Adrenal gland (tissue), 9 donors: ENCODE measurements at regions not wholly inside any gene's neighbourhood (a gene's known extent, or its start where the extent isn't known, plus 50 kb on each side); places are given as distances from the start of the nearest gene placed in this dataset.

Experiments used
- DNase-seq, 7 donors: peaks; one replicate each; pipeline ENCODE4 v3.0.0-alpha.2; 2019 to 2020
- H3K27ac ChIP-seq, 5 donors: fragments of 200-600 bp; sonication (generic) in 4 of 5; 1 replicate in 3 of 5; 2 replicates in 2 of 5; pipeline versions ENCODE4 v1.5.1 to v1.8.0; 2016 to 2020; ENCODE audit warnings: mild to moderate bottlenecking in 1 of 5
- H3K27me3 ChIP-seq: fragments of 200-600 bp; 2 replicates; pipeline ENCODE4 v1.8.0; 2021
- H3K36me3 ChIP-seq, 2 donors: fragments of 200-600 bp; replicated peaks in 1 of 2; 1 replicate in 1 of 2; 2 replicates in 1 of 2; pipeline versions ENCODE4 v1.5.1 to v1.8.0; 2018 to 2022
- H3K4me1 ChIP-seq, 2 donors: fragments of 200-600 bp; replicated peaks in 1 of 2; 1 replicate in 1 of 2; 2 replicates in 1 of 2; pipeline versions ENCODE4 v1.5.1 to v1.8.0; 2018 to 2021
- H3K4me3 ChIP-seq, 4 donors: fragments of 200-600 bp; sonication (generic) in 3 of 4; one replicate each; pipeline ENCODE4 v1.5.1; 2016 to 2018
- H3K9me3 ChIP-seq, 3 donors: fragments of 200-600 bp; sonication (generic) in 1 of 3; replicated peaks in 1 of 3; 1 replicate in 2 of 3; 2 replicates in 1 of 3; pipeline versions ENCODE4 v1.5.1 to v1.8.0; 2016 to 2021
- POLR2A ChIP-seq, 2 donors: fragments of 450-650 bp; IDR thresholded peaks; one replicate each; pipeline ENCODE4 v1.6.1; 2017; ENCODE audit warnings: antibody characterized with exemption in 2 of 2, mild to moderate bottlenecking in 2 of 2, moderate library complexity in 1 of 2
- WGBS, 4 donors: extraction: QIAGEN DNeasy Blood & Tissue Kit in 2 of 4; methylation state at CpG; one replicate each; pipeline versions ENCODE4 v1.1.5 to v1.1.7; 2013 to 2017; 5-methylcytosine and 5-hydroxymethylcytosine counted together
- intact Hi-C, 2 donors: fragments of 100-400 bp; cut with DNase I; formaldehyde crosslinking; loops; one replicate each; pipeline versions ENCODE4 v1.14.1 to v1.15.0; 2022 to 2023
- TF ChIP-seq, protein P1 (sequence below), 6 experiments: fragments of 450-650 bp in 4 of 6; fragments of 200-600 bp in 2 of 6; sonication (generic) in 1 of 6; IDR thresholded peaks; 1 replicate in 5 of 6; 2 replicates in 1 of 6; pipeline versions ENCODE4 v1.5.1 to v1.8.0; 2016 to 2021; ENCODE audit warnings: antibody characterized with exemption in 6 of 6, mild to moderate bottlenecking in 2 of 6, moderate library complexity in 1 of 6
- donor health status: healthy with polysubstance abuse.
- donor health status: Bipolar disorder and iron deficiency.
- donor health status: DM: yes; HTN: yes; CAD: no.
- donor health status: DM: no; HTN: no; CAD: no.
- donor health status: DM: no; HTN: no; CAD: no.

DNA sequence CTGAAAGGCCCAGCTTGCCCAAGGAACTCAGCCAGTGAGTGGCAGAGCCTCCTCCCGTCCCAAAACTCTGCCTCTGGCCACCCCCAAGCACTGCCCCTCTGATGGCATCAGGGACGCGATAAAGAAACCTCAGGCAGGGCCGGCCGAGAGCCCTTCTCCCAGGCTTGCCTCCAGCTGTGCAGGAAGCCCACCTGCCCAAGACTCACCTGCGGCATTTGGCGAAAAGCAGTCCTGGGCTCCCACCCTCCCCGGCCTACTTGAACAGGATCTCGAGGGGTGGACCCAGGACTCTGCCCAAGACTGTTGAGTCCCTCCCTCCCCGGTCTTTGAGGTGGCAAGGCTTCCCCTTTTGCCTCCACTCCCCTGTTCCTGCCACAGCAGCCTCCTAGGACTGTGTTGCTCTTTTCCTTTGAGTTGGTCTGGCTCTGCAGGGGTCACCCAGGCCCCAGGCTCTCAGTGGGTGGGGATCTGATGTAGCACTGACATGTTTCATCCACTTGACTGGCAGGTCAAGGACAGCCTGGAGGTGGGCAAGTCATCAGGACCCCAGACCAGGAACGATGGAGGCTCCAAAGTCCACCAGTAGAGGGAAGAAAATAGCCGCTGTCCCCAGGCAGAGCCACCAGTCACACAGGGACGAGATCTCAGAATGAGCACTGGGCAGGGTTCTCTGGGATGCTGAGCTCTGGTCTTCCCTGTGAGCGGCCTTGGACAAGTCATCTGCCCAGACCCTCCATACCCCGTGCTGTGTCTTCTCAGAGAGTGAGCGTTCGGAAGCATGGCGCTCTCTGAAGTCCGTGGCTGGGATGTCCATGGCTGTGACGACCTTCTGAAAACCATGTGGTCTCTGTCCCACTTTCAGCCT lies 111.0 kb upstream of the TNRC6C start:
- H3K9me3 ChIP-seq, result no peaks in the 10 kb centered on the region
- DNase-seq, result no peak
- no peak overlapping the region for H3K27ac ChIP-seq
- no peaks in the 10 kb centered on the region for H3K27me3 ChIP-seq
- no peaks in the 10 kb centered on the region for H3K4me1 ChIP-seq
- TF ChIP-seq, protein P1, sequence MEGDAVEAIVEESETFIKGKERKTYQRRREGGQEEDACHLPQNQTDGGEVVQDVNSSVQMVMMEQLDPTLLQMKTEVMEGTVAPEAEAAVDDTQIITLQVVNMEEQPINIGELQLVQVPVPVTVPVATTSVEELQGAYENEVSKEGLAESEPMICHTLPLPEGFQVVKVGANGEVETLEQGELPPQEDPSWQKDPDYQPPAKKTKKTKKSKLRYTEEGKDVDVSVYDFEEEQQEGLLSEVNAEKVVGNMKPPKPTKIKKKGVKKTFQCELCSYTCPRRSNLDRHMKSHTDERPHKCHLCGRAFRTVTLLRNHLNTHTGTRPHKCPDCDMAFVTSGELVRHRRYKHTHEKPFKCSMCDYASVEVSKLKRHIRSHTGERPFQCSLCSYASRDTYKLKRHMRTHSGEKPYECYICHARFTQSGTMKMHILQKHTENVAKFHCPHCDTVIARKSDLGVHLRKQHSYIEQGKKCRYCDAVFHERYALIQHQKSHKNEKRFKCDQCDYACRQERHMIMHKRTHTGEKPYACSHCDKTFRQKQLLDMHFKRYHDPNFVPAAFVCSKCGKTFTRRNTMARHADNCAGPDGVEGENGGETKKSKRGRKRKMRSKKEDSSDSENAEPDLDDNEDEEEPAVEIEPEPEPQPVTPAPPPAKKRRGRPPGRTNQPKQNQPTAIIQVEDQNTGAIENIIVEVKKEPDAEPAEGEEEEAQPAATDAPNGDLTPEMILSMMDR (IDR thresholded peaks at IDR 0.05), result no peak
- TF ChIP-seq POLR2A (IDR thresholded peaks at IDR 0.05), result no peak
- H3K36me3 ChIP-seq, result no peaks in the 10 kb centered on the region
- no peak overlapping the region for H3K4me3 ChIP-seq
- intact Hi-C loops, result no loop called here
- WGBS, 4 donors, result 81 to 86% (median 83%) methylated on average over 4 to 20 of the region's 20 CpGs

DNA sequence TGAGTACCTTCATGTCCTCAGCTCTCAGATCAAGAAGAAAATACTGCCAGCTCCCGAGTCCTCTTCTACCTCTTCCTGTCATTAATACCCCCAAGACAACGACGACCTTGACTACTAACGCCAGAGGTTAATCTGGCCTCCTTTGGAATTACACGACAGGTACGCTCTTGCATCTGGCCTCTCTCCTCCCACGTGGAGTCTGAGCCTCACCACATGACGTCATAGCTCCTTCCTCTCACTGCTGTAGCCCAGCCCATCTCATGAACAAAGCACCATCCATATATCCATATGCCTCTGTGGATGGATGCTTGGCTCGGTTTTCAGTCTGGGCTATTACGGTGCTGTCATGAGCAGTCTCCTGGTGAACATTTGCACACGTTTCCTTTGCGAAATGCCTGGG lies 110.2 kb upstream of the TNRC6C start:
- Histone ChIP-seq H3K27me3 (no peaks in the 10 kb centered on the region), H3K36me3 (no peaks in the 10 kb centered on the region), H3K27ac (no peak overlapping the region), H3K9me3 (no peaks in the 10 kb centered on the region), H3K4me1 (no peaks in the 10 kb centered on the region), H3K4me3 (no peak overlapping the region)
- WGBS, 4 donors, result 75 to 82% (median 79%) methylated on average over 12 of the region's 12 CpGs
- no peak for DNase-seq
- TF ChIP-seq, protein P1 (IDR thresholded peaks at IDR 0.05), result no peak
- TF ChIP-seq POLR2A (IDR thresholded peaks at IDR 0.05), result no peak
- intact Hi-C loops, result no loop called here

DNA sequence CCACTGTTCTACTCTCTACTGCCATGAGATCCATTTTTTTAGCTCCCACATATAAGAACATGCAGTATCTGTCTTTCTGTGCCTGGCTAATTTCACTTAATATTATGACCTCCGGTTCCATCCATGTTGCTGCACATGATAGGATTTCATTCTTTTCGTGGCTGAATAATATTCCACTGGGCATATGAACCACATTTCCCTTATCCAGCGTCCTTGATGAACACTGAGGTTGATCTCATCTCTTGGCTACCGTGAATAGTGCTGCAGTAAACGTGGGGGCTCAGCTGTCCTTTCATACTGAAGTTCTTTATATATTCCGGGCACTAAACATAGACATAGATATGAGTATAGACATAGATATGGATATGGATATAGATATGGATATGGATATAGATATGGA lies 109.3 kb upstream of the TNRC6C start:
- WGBS, 4 donors, result 88 to 93% (median 89%) methylated on average over 6 of the region's 6 CpGs
- intact Hi-C loops, result no loop called here
- DNase-seq, result no peak
- H3K27ac ChIP-seq, result no peak overlapping the region
- no peaks in the 10 kb centered on the region for H3K27me3 ChIP-seq
- H3K4me1 ChIP-seq, result no peaks in the 10 kb centered on the region
- H3K4me3 ChIP-seq, result no peak overlapping the region
- H3K9me3 ChIP-seq, result no peaks in the 10 kb centered on the region
- TF ChIP-seq, protein P1 (IDR thresholded peaks at IDR 0.05), result no peak
- TF ChIP-seq POLR2A (IDR thresholded peaks at IDR 0.05), result no peak
- H3K36me3 ChIP-seq, result no peaks in the 10 kb centered on the region

DNA sequence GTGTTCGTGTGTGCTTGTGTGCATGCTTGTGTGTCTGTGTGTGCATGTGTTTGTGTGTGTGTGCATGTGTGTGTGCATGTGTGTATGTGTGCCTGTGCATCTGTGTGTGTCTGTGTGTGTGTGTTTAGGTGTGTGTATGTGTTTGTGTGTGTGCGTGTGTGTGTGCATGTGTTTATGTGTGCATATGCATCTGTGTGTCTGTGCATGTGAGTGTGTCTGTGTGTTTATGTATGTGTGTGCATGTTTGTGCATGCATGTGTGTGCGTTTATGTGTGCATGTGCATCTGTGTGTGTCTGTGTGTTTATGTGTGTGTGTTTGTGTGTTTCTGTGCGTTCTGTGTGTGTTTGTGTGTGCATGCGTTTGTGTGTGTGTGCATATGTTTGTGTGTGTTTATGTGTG lies 106.6 kb upstream of the TNRC6C start:
- WGBS, 4 donors, result 78 to 94% (median 83%) methylated on average over 5 of the region's 5 CpGs
- H3K9me3 ChIP-seq, result no peaks in the 10 kb centered on the region
- H3K4me1 ChIP-seq, result no peaks in the 10 kb centered on the region
- no peak overlapping the region for H3K4me3 ChIP-seq
- intact Hi-C loops, result no loop called here
- DNase-seq, result no peak
- TF ChIP-seq, protein P1 (IDR thresholded peaks at IDR 0.05), result no peak
- TF ChIP-seq POLR2A (IDR thresholded peaks at IDR 0.05), result no peak
- H3K27ac ChIP-seq, result no peak overlapping the region
- no peaks in the 10 kb centered on the region for H3K27me3 ChIP-seq
- H3K36me3 ChIP-seq, result no peaks in the 10 kb centered on the region
